Pulmonary artery endothelial cell (primary cell): ENCODE measurements at regions not wholly inside any gene's neighbourhood (a gene's known extent, or its start where the extent isn't known, plus 50 kb on each side); places are given as distances from the start of the nearest gene placed in this dataset.
A peak's percentile ranks its signal among the peaks of the same experiment; 100 is the strongest.

Source experiments
- DNase-seq: peaks from one replicate; pipeline ENCODE4 v3.0.0-alpha.2; 2011; ENCODE audit warnings: low read depth, low spot score

GRCh38 chr13:100941377-100942368 is 267.1 kb upstream of the TMTC4 start:
- no peak for DNase-seq

- DNase-seq: no peak
These were observed 266.1 kb upstream of the TMTC4 start for GRCh38 chr13:100940658-100941057.

- DNase-seq: no peak
These were observed 259.2 kb upstream of the TMTC4 start for GRCh38 chr13:100933841-100934240.

GRCh38 chr13:100922599-100922998 is 248.0 kb upstream of the TMTC4 start:
- DNase-seq: no peak

- DNase-seq: no peak
These were observed 246.5 kb upstream of the TMTC4 start for GRCh38 chr13:100921139-100921538.

- DNase-seq: peak; percentile 10
These were observed 242.4 kb upstream of the TMTC4 start for GRCh38 chr13:100917011-100917410.

GRCh38 chr13:100913143-100913542 is 238.5 kb upstream of the TMTC4 start:
- DNase-seq: no peak

- no peak for DNase-seq
These were observed 229.8 kb upstream of the TMTC4 start for GRCh38 chr13:100904293-100904976.

- no peak for DNase-seq
These were observed 225.2 kb upstream of the TMTC4 start for GRCh38 chr13:100899720-100900316.

- no peak for DNase-seq
These were observed 223.8 kb upstream of the TMTC4 start for GRCh38 chr13:100898431-100898830.

- no peak for DNase-seq
These were observed 221.1 kb upstream of the TMTC4 start for GRCh38 chr13:100895651-100896050.

GRCh38 chr13:100892981-100893380 is 218.4 kb upstream of the TMTC4 start:
- DNase-seq: no peak

- no peak for DNase-seq
These were observed 216.1 kb upstream of the TMTC4 start for GRCh38 chr13:100890645-100891044.

- peak; percentile 64 for DNase-seq
These were observed 213.1 kb upstream of the TMTC4 start for GRCh38 chr13:100887729-100888151.

- no peak for DNase-seq
These were observed 208.9 kb upstream of the TMTC4 start for GRCh38 chr13:100883453-100883852.

- no peak for DNase-seq
These were observed 206.8 kb upstream of the TMTC4 start for GRCh38 chr13:100881291-100881864.

- DNase-seq: no peak
These were observed 205.6 kb upstream of the TMTC4 start for GRCh38 chr13:100880166-100880565.

- no peak for DNase-seq
These were observed 204.7 kb upstream of the TMTC4 start for GRCh38 chr13:100879255-100879654.

- DNase-seq: no peak
These were observed 201.4 kb upstream of the TMTC4 start for GRCh38 chr13:100876044-100876403.

GRCh38 chr13:100875392-100876043 is 200.9 kb upstream of the TMTC4 start:
- DNase-seq: peak; percentile 81

- DNase-seq: no peak
These were observed 198.2 kb upstream of the TMTC4 start for GRCh38 chr13:100872761-100873160.
